ENCODE measurements at regions not wholly inside any gene's neighbourhood (a gene's known extent, or its start where the extent isn't known, plus 50 kb on each side); places are given as distances from the start of the nearest gene placed in this dataset.

- Histone ChIP-seq H3K27me3 (ENCODE audit: insufficient read depth, low read length, poor library complexity, severe bottlenecking) (no peaks in the 10 kb centered on the region), H3K9me2 (replicated peaks; ENCODE audit: low read depth, low read length) (no peaks in the 10 kb centered on the region), H3K79me2 (ENCODE audit: insufficient read depth, low read length) (no peaks in the 10 kb centered on the region), H3F3A (ENCODE audit: low read depth) (no peaks in the 10 kb centered on the region), H3K9me3 (ENCODE audit: insufficient read depth, low read depth, low read length) (no peaks in the 10 kb centered on the region), H3K4me1 (ENCODE audit: insufficient read depth, low read length, poor library complexity, severe bottlenecking) (no peaks in the 10 kb centered on the region), H2AFZ (ENCODE audit: low read length) (no peak overlapping the region), H3K4me3 (ENCODE audit: low read length, poor library complexity, severe bottlenecking) (no peak overlapping the region), H3K36me3 (ENCODE audit: insufficient read depth, low read length) (no peaks in the 10 kb centered on the region), H4K20me1 (ENCODE audit: insufficient read depth, low read length, poor library complexity, severe bottlenecking) (no peaks in the 10 kb centered on the region), H3K4me2 (ENCODE audit: low read depth, low read length, poor library complexity, severe bottlenecking) (no peak overlapping the region), H3K9ac (ENCODE audit: low read depth, low read length, poor library complexity, severe bottlenecking) (no peak overlapping the region)
- TF ChIP-seq CTCF (conservative IDR thresholded peaks at IDR 0.05; ENCODE audit: low read length): no peak
- TF ChIP-seq EZH2phosphoT487 (IDR thresholded peaks at IDR 0.05; ENCODE audit: borderline replicate concordance): no peak
Measured at GRCh38 chr3:124316034-124316287, 324.0 kb upstream of the ROPN1 start.

DNA sequence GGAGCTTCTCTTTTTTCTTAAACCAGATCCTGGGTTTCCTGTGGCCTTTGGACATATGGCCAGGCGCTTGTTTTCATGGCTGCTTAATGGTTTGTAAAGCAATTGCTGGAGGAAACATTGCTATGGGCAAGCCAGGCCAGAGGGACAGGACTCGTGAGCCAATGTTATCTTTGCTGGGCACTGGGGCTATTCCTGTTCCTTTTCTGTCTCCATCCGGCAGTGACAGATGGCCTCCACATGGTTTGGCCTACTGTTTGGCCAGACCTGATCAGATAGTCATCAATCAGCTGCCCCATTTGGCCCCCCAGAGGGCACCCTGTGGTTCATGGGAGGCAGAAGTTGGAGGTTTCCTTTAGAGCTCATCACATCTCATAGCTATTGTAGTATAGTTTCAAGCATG lies 326.1 kb upstream of the ROPN1 start:
- Histone ChIP-seq H3K9ac (ENCODE audit: low read depth, low read length, poor library complexity, severe bottlenecking) (no peak overlapping the region), H3K4me1 (ENCODE audit: insufficient read depth, low read length, poor library complexity, severe bottlenecking) (no peaks in the 10 kb centered on the region), H3K27me3 (ENCODE audit: insufficient read depth, low read length, poor library complexity, severe bottlenecking) (no peaks in the 10 kb centered on the region), H3K36me3 (ENCODE audit: insufficient read depth, low read length) (no peaks in the 10 kb centered on the region), H3K79me2 (ENCODE audit: insufficient read depth, low read length) (no peaks in the 10 kb centered on the region), H3F3A (ENCODE audit: low read depth) (no peaks in the 10 kb centered on the region), H3K4me3 (ENCODE audit: low read length, poor library complexity, severe bottlenecking) (no peak overlapping the region), H4K20me1 (ENCODE audit: insufficient read depth, low read length, poor library complexity, severe bottlenecking) (no peaks in the 10 kb centered on the region), H3K9me3 (ENCODE audit: insufficient read depth, low read depth, low read length) (no peaks in the 10 kb centered on the region), H2AFZ (ENCODE audit: low read length) (no peak overlapping the region), H3K9me2 (replicated peaks; ENCODE audit: low read depth, low read length) (no peaks in the 10 kb centered on the region), H3K4me2 (ENCODE audit: low read depth, low read length, poor library complexity, severe bottlenecking) (no peak overlapping the region)
- no peak for TF ChIP-seq CTCF (conservative IDR thresholded peaks at IDR 0.05; ENCODE audit: low read length)
- no peak for TF ChIP-seq EZH2phosphoT487 (IDR thresholded peaks at IDR 0.05; ENCODE audit: borderline replicate concordance)

GRCh38 chr3:124318656-124319055 lies 326.7 kb upstream of the ROPN1 start:
- H3K27me3 ChIP-seq (ENCODE audit: insufficient read depth, low read length, poor library complexity, severe bottlenecking): no peaks in the 10 kb centered on the region
- no peak overlapping the region for H2AFZ ChIP-seq (ENCODE audit: low read length)
- H3K9ac ChIP-seq (ENCODE audit: low read depth, low read length, poor library complexity, severe bottlenecking): no peak overlapping the region
- H3K9me3 ChIP-seq (ENCODE audit: insufficient read depth, low read depth, low read length): no peaks in the 10 kb centered on the region
- no peaks in the 10 kb centered on the region for H4K20me1 ChIP-seq (ENCODE audit: insufficient read depth, low read length, poor library complexity, severe bottlenecking)
- no peaks in the 10 kb centered on the region for H3K4me1 ChIP-seq (ENCODE audit: insufficient read depth, low read length, poor library complexity, severe bottlenecking)
- H3K79me2 ChIP-seq (ENCODE audit: insufficient read depth, low read length): no peaks in the 10 kb centered on the region
- no peaks in the 10 kb centered on the region for H3K9me2 ChIP-seq (replicated peaks; ENCODE audit: low read depth, low read length)
- no peaks in the 10 kb centered on the region for H3F3A ChIP-seq (ENCODE audit: low read depth)
- H3K4me2 ChIP-seq (ENCODE audit: low read depth, low read length, poor library complexity, severe bottlenecking): no peak overlapping the region
- no peak overlapping the region for H3K4me3 ChIP-seq (ENCODE audit: low read length, poor library complexity, severe bottlenecking)
- TF ChIP-seq EZH2phosphoT487 (IDR thresholded peaks at IDR 0.05; ENCODE audit: borderline replicate concordance) (no peak), CTCF (conservative IDR thresholded peaks at IDR 0.05; ENCODE audit: low read length) (no peak)
- no peaks in the 10 kb centered on the region for H3K36me3 ChIP-seq (ENCODE audit: insufficient read depth, low read length)

All from Loucy (cell line).